IMR-90 (cell line): ENCODE measurements at regions not wholly inside any gene's neighbourhood (a gene's known extent, or its start where the extent isn't known, plus 50 kb on each side); places are given as distances from the start of the nearest gene placed in this dataset.

Experiments
- ATAC-seq: fragments of 200-7000 bp; cut with Tn5 transposase; 2 replicates; pipeline ENCODE4 v1.9.1; 2020; ENCODE audit warnings: low read depth, mild to moderate bottlenecking, moderate library complexity
- BruUV-seq: library from RNA; stranded (reverse); fragments of 400-500 nt; replicated peaks from 2 replicates; lab custom pipeline; 2021; lab: Mats Ljungman, UMichigan
- CTCF ChIA-PET: fragments of 300-600 bp; formaldehyde crosslinking; extraction: SDS; loops from one replicate; lab custom pipeline; 2021; ENCODE audit warnings: antibody characterized with exemption; lab: Yijun Ruan, JAX
- POLR2A ChIA-PET: fragments of 300-600 bp; sonication (Branson Sonifier 250); formaldehyde crosslinking; loops from one replicate; lab custom pipeline; 2022; ENCODE audit warnings: antibody characterized with exemption; ENCODE audit not compliant: unreplicated experiment; lab: Charles Lee
- DNase-seq: peaks from one replicate; pipeline ENCODE4 v3.0.0; 2013
- H2AFZ ChIP-seq: replicated peaks from 2 replicates; pipeline ENCODE3; 2013; ENCODE audit warnings: low read length, mild to moderate bottlenecking; ENCODE audit not compliant: poor library complexity
- H2AK5ac ChIP-seq: 2 replicates; pipeline ENCODE4 v1.6.1; 2013; ENCODE audit warnings: low read depth, low read length, inconsistent platforms
- H2AK9ac ChIP-seq: replicated peaks from 2 replicates; pipeline ENCODE3; 2013; ENCODE audit warnings: mild to moderate bottlenecking, low read depth, low read length, moderate library complexity; ENCODE audit not compliant: poor library complexity
- H2BK120ac ChIP-seq: 2 replicates; pipeline ENCODE4 v1.6.1; 2013; ENCODE audit warnings: low read depth, low read length, inconsistent platforms
- H2BK15ac ChIP-seq: 3 replicates; pipeline ENCODE4 v1.6.1; 2013; ENCODE audit warnings: low read depth, low read length, inconsistent platforms
- H2BK20ac ChIP-seq: 2 replicates; pipeline ENCODE4 v1.6.1; 2013; ENCODE audit warnings: low read depth, mild to moderate bottlenecking, inconsistent platforms, low read length, moderate library complexity
- H2BK5ac ChIP-seq: 2 replicates; pipeline ENCODE4 v1.6.1; 2013; ENCODE audit warnings: mild to moderate bottlenecking, low read depth, low read length, inconsistent platforms; ENCODE audit not compliant: poor library complexity, severe bottlenecking
- H3K14ac ChIP-seq: replicated peaks from 2 replicates; pipeline ENCODE4 v1.6.1; 2013; ENCODE audit warnings: low read depth, low read length, inconsistent platforms
- H3K18ac ChIP-seq: 2 replicates; pipeline ENCODE4 v1.6.1; 2013; ENCODE audit warnings: low read depth, low read length, control low read depth
- H3K23ac ChIP-seq: 2 replicates; pipeline ENCODE4 v1.6.1; 2013; ENCODE audit warnings: low read depth, low read length, inconsistent platforms
- H3K27ac ChIP-seq: 2 replicates; pipeline ENCODE4 v1.5.1; 2013; ENCODE audit warnings: mild to moderate bottlenecking, control low read depth, low read length; ENCODE audit not compliant: insufficient read depth
- H3K27me3 ChIP-seq: 2 replicates; pipeline ENCODE4 v1.6.1; 2013; ENCODE audit warnings: low read length; ENCODE audit not compliant: control insufficient read depth, insufficient read depth
- H3K36me3 ChIP-seq: 2 replicates; pipeline ENCODE4 v1.6.1; 2013; ENCODE audit warnings: low read length, mixed read lengths; ENCODE audit not compliant: control insufficient read depth, insufficient read depth
- H3K4ac ChIP-seq: 2 replicates; pipeline ENCODE4 v1.6.1; 2013; ENCODE audit warnings: low read depth, low read length, inconsistent platforms
- H3K4me1 ChIP-seq: 2 replicates; pipeline ENCODE4 v1.6.1; 2013; ENCODE audit warnings: low read length, mixed read lengths; ENCODE audit not compliant: control insufficient read depth, insufficient read depth
- H3K4me2 ChIP-seq: 2 replicates; pipeline ENCODE4 v1.6.1; 2013; ENCODE audit warnings: low read depth, mild to moderate bottlenecking, control low read depth, low read length, moderate library complexity
- H3K4me3 ChIP-seq: 2 replicates; pipeline ENCODE4 v1.5.1; 2013; ENCODE audit warnings: low read depth, mild to moderate bottlenecking, control low read depth, low read length, moderate library complexity; ENCODE audit not compliant: insufficient read depth
- H3K56ac ChIP-seq: 2 replicates; pipeline ENCODE4 v1.6.1; 2013; ENCODE audit warnings: low read length, inconsistent platforms; ENCODE audit not compliant: insufficient read depth; ENCODE audit errors: extremely low read depth
- H3K79me1 ChIP-seq, 2 experiments: 2 replicates each; pipeline ENCODE4 v1.6.1; 2013; ENCODE audit warnings: low read length in 2 of 2, inconsistent platforms in 1 of 2, low read depth in 1 of 2
- H3K9ac ChIP-seq: 2 replicates; pipeline ENCODE4 v1.6.1; 2013; ENCODE audit warnings: low read depth, low read length, control low read depth
- H3K9me1 ChIP-seq: 2 replicates; pipeline ENCODE4 v1.6.1; 2013; ENCODE audit warnings: low read length, inconsistent platforms; ENCODE audit not compliant: insufficient read depth
- H3K9me3 ChIP-seq: 2 replicates; pipeline ENCODE4 v1.6.1; 2013; ENCODE audit warnings: low read length; ENCODE audit not compliant: control insufficient read depth, insufficient read depth
- H4K20me1 ChIP-seq: 2 replicates; pipeline ENCODE4 v1.6.1; 2013; ENCODE audit warnings: low read length, inconsistent platforms; ENCODE audit not compliant: insufficient read depth
- H4K5ac ChIP-seq: 2 replicates; pipeline ENCODE4 v1.6.1; 2013; ENCODE audit warnings: mild to moderate bottlenecking, low read depth, low read length, control low read depth
- H4K8ac ChIP-seq, 2 experiments: 2 replicates each; pipeline ENCODE4 v1.6.1; 2013; ENCODE audit warnings: low read depth in 2 of 2, low read length in 2 of 2, control low read depth in 1 of 2, inconsistent platforms in 1 of 2
- H4K91ac ChIP-seq: 2 replicates; pipeline ENCODE4 v1.6.1; 2013; ENCODE audit warnings: low read depth, low read length, inconsistent platforms; ENCODE audit not compliant: insufficient read depth
- BHLHE40 ChIP-seq: fragments of 150-350 bp; IDR thresholded peaks from 2 replicates; pipeline ENCODE4 v1.6.1; 2016; ENCODE audit warnings: mild to moderate bottlenecking, low read depth, low read length
- MXI1 ChIP-seq: IDR thresholded peaks from 2 replicates; pipeline ENCODE4 v1.6.1; 2012; ENCODE audit warnings: low read depth, mild to moderate bottlenecking, low read length, moderate library complexity, borderline replicate concordance
- WGBS, 2 experiments: methylation state at CpG; one replicate each; pipeline versions ENCODE4 v1.1.5 to v1.1.7; 2013; ENCODE audit warnings: missing lambda C conversion rate in 2 of 2; ENCODE audit not compliant: insufficient read length in 1 of 2; ENCODE audit errors: extremely low coverage in 2 of 2; 5-methylcytosine and 5-hydroxymethylcytosine counted together
- dilution Hi-C: fragments of 300-500 bp; cut with HindIII; formaldehyde crosslinking; loops from one replicate; pipeline ENCODE4 v1.14.3; 2018; ENCODE audit warnings: low sequenced_read_pairs; ENCODE audit not compliant: unreplicated experiment
- in situ Hi-C: fragments of 300-500 bp; cut with MboI; formaldehyde crosslinking; loops from 3 replicates; pipeline ENCODE4 v1.14.3; 2019; ENCODE audit warnings: low sequenced_read_pairs, inconsistent platforms, mixed read lengths
- intact Hi-C: fragments of 100-400 bp; cut with micrococcal nuclease; formaldehyde crosslinking; loops from 2 replicates; pipeline ENCODE4 v1.10.0; 2022

- Histone ChIP-seq H3K4me1 (peaks cover 4% of the 10 kb centered on the region), H3K9ac (no peak overlapping the region), H3K9me1 (peaks cover 3% of the 10 kb centered on the region; the same call in 1 of the 2 replicates), H4K91ac (no peak overlapping the region; the same call in 1 of the 2 replicates), H3K27ac (no peak overlapping the region), H2BK5ac (no peak overlapping the region), H4K5ac (no peak overlapping the region), H2BK20ac (peak overlapping the region; percentile 66; the same call in 1 of the 2 replicates), H3K4me2 (no peak overlapping the region), H3K9me3 (no peaks in the 10 kb centered on the region), H2AK5ac (no peak overlapping the region), H2BK120ac (0 out of 2 replicates have a peak overlapping the region, but pooled peaks have one; percentile 56), H3K18ac (no peak overlapping the region), H3K23ac (no peak overlapping the region), H3K27me3 (no peaks in the 10 kb centered on the region), H4K8ac (no peak overlapping the region), H3K14ac (no peak overlapping the region), H2AK9ac (no peak overlapping the region), H3K4me3 (no peak overlapping the region), H3K36me3 (no peaks in the 10 kb centered on the region), H2BK15ac (no peak overlapping the region), H3K4ac (no peak overlapping the region; the same call in 1 of the 2 replicates), H3K56ac (no peak overlapping the region), H2AFZ (no peak overlapping the region), H3K79me1 (no peaks in the 10 kb centered on the region), H4K20me1 (no peaks in the 10 kb centered on the region)
- TF ChIP-seq MXI1 (no peak), BHLHE40 (no peak)
- ATAC-seq = no peak
- ChIA-PET POLR2A (no interaction called here), CTCF (interaction anchor here (1.7 kb wide), 1 partner anchor 219 kb away, joined by 5 read pairs; no protein-coding TSS in a partner anchor)
- intact Hi-C loops = loop anchor here (5.0 to 10.0 kb wide), 3 partner anchors 545 to 1087 kb away; no protein-coding TSS in a partner anchor
- no peak for DNase-seq
- dilution Hi-C loops = no loop called here
- WGBS, 2 experiments = no CpG with 5 or more reads among the region's 2 CpGs
- in situ Hi-C loops = loop anchor here (10.0 to 25.0 kb wide), 5 partner anchors 217 to 943 kb away; partner anchors contain the start of gene LHX9
- no TSS peak for BruUV-seq
Measured at GRCh38 chr1:198467342-198467741, 73.1 kb downstream of the ATP6V1G3 start.
